ENCODE measurements at regions not wholly inside any gene's neighbourhood (a gene's known extent, or its start where the extent isn't known, plus 50 kb on each side); places are given as distances from the start of the nearest gene placed in this dataset.

- TF ChIP-seq CTCF (IDR thresholded peaks at IDR 0.05) (no peak), EP300 (IDR thresholded peaks at IDR 0.05) (no peak)
Observed at GRCh38 chr14:58805605-58806409, 168.0 kb downstream of the DACT1 start.
